Mesendoderm (in vitro differentiated cells): ENCODE measurements at regions not wholly inside any gene's neighbourhood (a gene's known extent, or its start where the extent isn't known, plus 50 kb on each side); places are given as distances from the start of the nearest gene placed in this dataset.
A peak's percentile ranks its signal among the peaks of the same experiment; 100 is the strongest.
"Not testable (repeated sequence)": the region's sequence is repeated elsewhere in the genome, so short reads cannot be mapped to it uniquely, and the experiment has no call there.

Experiments used
- DNase-seq: peaks from one replicate; pipeline ENCODE4 v3.0.0; 2013
- H2AK5ac ChIP-seq: 2 replicates; pipeline ENCODE4 v1.6.1; 2013; ENCODE audit warnings: low read length, inconsistent platforms
- H2BK120ac ChIP-seq: 2 replicates; pipeline ENCODE4 v1.6.1; 2013; ENCODE audit warnings: low read depth, mild to moderate bottlenecking, low read length, moderate library complexity, mixed read lengths
- H2BK15ac ChIP-seq: replicated peaks from 2 replicates; pipeline ENCODE4 v1.6.1; 2013; ENCODE audit warnings: low read depth, mild to moderate bottlenecking, moderate library complexity
- H2BK5ac ChIP-seq: 2 replicates; pipeline ENCODE4 v1.6.1; 2013; ENCODE audit warnings: low read length, inconsistent platforms
- H3K18ac ChIP-seq: 2 replicates; pipeline ENCODE4 v1.6.1; 2013; ENCODE audit warnings: mild to moderate bottlenecking, low read length, mixed read lengths
- H3K23ac ChIP-seq: one replicate; pipeline ENCODE4 v1.6.1; 2013; ENCODE audit warnings: low read length
- H3K27ac ChIP-seq: 2 replicates; pipeline ENCODE4 v1.5.1; 2013; ENCODE audit warnings: low read depth, mild to moderate bottlenecking, inconsistent platforms, low read length, moderate library complexity
- H3K27me3 ChIP-seq: 2 replicates; pipeline ENCODE4 v1.6.1; 2013; ENCODE audit warnings: low read length, control low read depth, mild to moderate bottlenecking, inconsistent platforms; ENCODE audit not compliant: insufficient read depth, poor library complexity
- H3K36me3 ChIP-seq: 2 replicates; pipeline ENCODE4 v1.6.1; 2013; ENCODE audit warnings: low read length, inconsistent platforms; ENCODE audit not compliant: control insufficient read depth, insufficient read depth
- H3K4ac ChIP-seq: one replicate; pipeline ENCODE4 v1.6.1; 2013; ENCODE audit warnings: low read depth, mild to moderate bottlenecking, low read length, moderate library complexity
- H3K4me1 ChIP-seq: 2 replicates; pipeline ENCODE4 v1.6.1; 2013; ENCODE audit warnings: low read depth, low read length, inconsistent platforms; ENCODE audit not compliant: control insufficient read depth
- H3K4me2 ChIP-seq: 2 replicates; pipeline ENCODE4 v1.6.1; 2013; ENCODE audit warnings: low read length
- H3K4me3 ChIP-seq: 2 replicates; pipeline ENCODE4 v1.5.1; 2013; ENCODE audit warnings: mild to moderate bottlenecking, low read length
- H3K56ac ChIP-seq: one replicate; pipeline ENCODE4 v1.6.1; 2013; ENCODE audit warnings: low read length
- H3K79me1 ChIP-seq: 2 replicates; pipeline ENCODE4 v1.6.1; 2013; ENCODE audit warnings: low read length, inconsistent platforms
- H3K79me2 ChIP-seq: 2 replicates; pipeline ENCODE4 v1.6.1; 2013; ENCODE audit warnings: mild to moderate bottlenecking, low read length; ENCODE audit not compliant: control insufficient read depth, insufficient read depth
- H3K9ac ChIP-seq: 2 replicates; pipeline ENCODE4 v1.6.1; 2013; ENCODE audit warnings: low read length, inconsistent platforms
- H4K5ac ChIP-seq: one replicate; pipeline ENCODE4 v1.6.1; 2013; ENCODE audit warnings: low read length
- H4K8ac ChIP-seq: one replicate; pipeline ENCODE4 v1.6.1; 2013; ENCODE audit warnings: low read depth, mild to moderate bottlenecking, control low read depth, low read length, moderate library complexity
- WGBS: extraction: QIAGEN DNeasy Blood & Tissue Kit; methylation state at CpG from one replicate; pipeline ENCODE4 v1.1.7; 2013; ENCODE audit warnings: low lambda C conversion rate, missing lambda C conversion rate; ENCODE audit not compliant: insufficient coverage; ENCODE audit errors: extremely low coverage; 5-methylcytosine and 5-hydroxymethylcytosine counted together

GRCh38 chr11:57904376-57904775 lies 119.3 kb upstream of the OR9Q1 start:
- Histone ChIP-seq H2BK120ac (no peak overlapping the region), H3K56ac (no peak overlapping the region), H3K79me2 (no peaks in the 10 kb centered on the region), H3K4me2 (no peak overlapping the region), H2BK5ac (peak overlapping the region; percentile 59), H4K5ac (no peak overlapping the region), H4K8ac (no peak overlapping the region), H3K27me3 (no peaks in the 10 kb centered on the region), H3K23ac (no peak overlapping the region), H3K4me1 (peaks cover 19% of the 10 kb centered on the region), H3K4me3 (no peak overlapping the region), H3K18ac (no peak overlapping the region), H3K4ac (no peak overlapping the region), H2BK15ac (no peak overlapping the region), H3K27ac (no peak overlapping the region), H2AK5ac (peak overlapping the region; percentile 65), H3K79me1 (no peaks in the 10 kb centered on the region), H3K36me3 (no peaks in the 10 kb centered on the region), H3K9ac (no peak overlapping the region)
- no peak for DNase-seq
- WGBS: no CpG with 5 or more reads among the region's 10 CpGs

DNA sequence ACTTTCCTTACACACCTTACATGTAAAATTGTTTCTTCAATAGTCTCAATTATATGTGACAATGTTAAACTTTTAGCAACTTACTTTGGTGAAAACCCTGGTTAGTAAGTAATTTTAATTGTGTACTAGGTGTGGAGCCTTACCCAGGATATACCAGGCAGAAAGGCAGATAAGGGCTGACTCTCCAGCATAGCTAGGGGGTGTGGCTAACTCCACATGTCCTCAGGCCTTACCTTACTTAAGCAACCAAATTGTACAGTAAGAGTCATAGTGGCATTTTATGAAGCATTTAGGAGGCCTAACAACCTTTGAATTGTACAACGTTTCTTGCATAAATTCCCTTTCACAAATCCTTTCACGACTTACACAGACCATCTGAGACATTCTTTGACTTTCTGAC lies 118.2 kb upstream of the OR9Q1 start:
- Histone ChIP-seq H3K79me2 (no peaks in the 10 kb centered on the region), H3K23ac (no peak overlapping the region), H3K4me1 (peaks cover 19% of the 10 kb centered on the region), H3K4me2 (no peak overlapping the region), H4K5ac (no peak overlapping the region), H3K4me3 (no peak overlapping the region), H3K27ac (no peak overlapping the region), H2BK5ac (no peak overlapping the region), H4K8ac (no peak overlapping the region), H2AK5ac (no peak overlapping the region), H2BK15ac (no peak overlapping the region), H3K9ac (no peak overlapping the region), H3K79me1 (no peaks in the 10 kb centered on the region), H3K27me3 (no peaks in the 10 kb centered on the region), H3K4ac (no peak overlapping the region), H3K56ac (no peak overlapping the region), H3K36me3 (no peaks in the 10 kb centered on the region), H2BK120ac (no peak overlapping the region), H3K18ac (no peak overlapping the region)
- no peak for DNase-seq
- WGBS: no CpG with 5 or more reads among the region's 2 CpGs

DNA sequence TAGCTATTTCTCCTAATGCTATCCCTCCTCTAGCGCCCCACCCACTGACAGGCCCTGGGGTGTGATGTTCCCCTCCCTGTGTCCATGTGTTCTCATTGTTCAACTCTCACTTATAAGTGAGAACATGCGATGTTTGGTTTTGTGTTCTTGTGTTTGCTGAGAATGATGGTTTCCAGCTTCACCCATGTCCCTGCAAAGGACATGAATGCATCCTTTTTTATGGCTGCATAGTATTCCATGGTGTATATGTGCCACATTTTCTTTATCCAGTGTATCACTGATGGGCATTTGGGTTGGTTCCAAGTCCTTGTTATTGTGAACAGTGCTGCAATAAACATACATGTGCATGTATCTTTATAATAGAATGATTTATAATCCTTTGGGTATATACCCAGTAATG lies 115.3 kb upstream of the OR9Q1 start:
- H3K4me1 ChIP-seq, H2BK120ac ChIP-seq, H4K5ac ChIP-seq, H3K36me3 ChIP-seq, H3K56ac ChIP-seq, H3K27ac ChIP-seq, H4K8ac ChIP-seq, H3K9ac ChIP-seq, H3K23ac ChIP-seq, DNase-seq, H3K79me1 ChIP-seq, H3K4ac ChIP-seq, H2BK15ac ChIP-seq, H3K79me2 ChIP-seq, H2BK5ac ChIP-seq, H3K18ac ChIP-seq, H3K27me3 ChIP-seq, H3K4me3 ChIP-seq, H2AK5ac ChIP-seq, H3K4me2 ChIP-seq: not testable (repeated sequence)
- no CpG with 5 or more reads among the region's 2 CpGs for WGBS

GRCh38 chr11:57911522-57911921 lies 112.2 kb upstream of the OR9Q1 start:
- H2AK5ac ChIP-seq, H3K4me1 ChIP-seq, H3K23ac ChIP-seq, H3K18ac ChIP-seq, H3K4me3 ChIP-seq, H3K9ac ChIP-seq, H3K79me1 ChIP-seq, H4K8ac ChIP-seq, H3K56ac ChIP-seq, H2BK5ac ChIP-seq, H3K36me3 ChIP-seq, H3K4me2 ChIP-seq, H3K27ac ChIP-seq, H2BK15ac ChIP-seq, H3K27me3 ChIP-seq, DNase-seq, H3K79me2 ChIP-seq, H4K5ac ChIP-seq, H2BK120ac ChIP-seq: not testable (repeated sequence)
- H3K4ac ChIP-seq: peak overlapping the region; percentile 16
- no CpG with 5 or more reads among the region's 4 CpGs for WGBS

DNA sequence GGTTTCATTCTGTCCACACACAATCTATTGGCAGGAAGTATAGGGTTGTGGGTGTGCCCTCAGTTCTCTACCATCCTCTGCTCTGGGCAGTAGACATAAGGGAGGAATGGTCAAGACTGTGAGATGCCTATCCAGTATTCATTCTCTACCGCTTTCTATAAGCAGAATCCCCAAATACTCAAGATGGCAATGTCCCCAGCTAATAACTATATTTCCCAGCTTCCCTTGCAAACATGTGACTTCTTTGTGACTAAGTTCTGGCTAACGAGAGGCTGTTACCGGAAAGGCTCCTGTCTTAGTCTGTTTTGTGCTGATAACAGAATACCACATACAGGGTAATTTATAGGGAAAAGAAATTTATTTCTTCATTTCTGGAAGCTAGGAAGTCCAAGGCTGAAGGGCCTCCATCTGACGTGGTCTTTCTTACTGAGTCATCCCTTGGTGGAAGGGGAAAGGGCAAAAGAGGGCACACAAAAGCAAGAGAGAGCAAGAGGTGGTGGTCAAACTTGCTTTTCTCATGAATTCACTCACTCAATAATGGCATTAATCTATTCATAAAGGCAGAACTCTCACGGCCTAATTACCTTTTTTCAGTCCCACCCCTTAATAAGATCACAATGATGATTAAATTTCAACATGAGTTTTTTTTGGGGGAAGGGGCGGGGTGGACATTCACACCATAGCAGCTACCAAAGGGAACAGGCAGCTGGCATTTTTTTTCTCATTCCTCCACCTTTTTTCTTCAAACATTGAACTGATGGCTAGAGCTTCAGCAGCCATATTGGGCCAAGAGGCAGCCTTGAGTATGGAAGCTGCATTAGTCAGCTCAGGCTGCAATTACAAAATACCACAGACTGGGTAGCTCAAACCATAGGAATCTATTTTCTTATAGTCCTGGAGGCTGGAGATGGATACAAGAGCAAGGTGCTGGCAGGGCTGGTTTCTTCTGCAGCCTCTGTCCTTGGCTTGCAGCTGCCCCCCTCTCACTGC lies 109.7 kb upstream of the OR9Q1 start:
- Histone ChIP-seq H3K18ac (no peak overlapping the region), H2AK5ac (no peak overlapping the region), H3K23ac (no peak overlapping the region), H3K36me3 (no peaks in the 10 kb centered on the region), H3K27ac (no peak overlapping the region), H3K4me1 (no peaks in the 10 kb centered on the region), H3K9ac (no peak overlapping the region), H3K79me2 (no peaks in the 10 kb centered on the region), H2BK15ac (no peak overlapping the region), H4K5ac (no peak overlapping the region), H3K56ac (no peak overlapping the region), H3K79me1 (no peaks in the 10 kb centered on the region), H2BK5ac (no peak overlapping the region), H3K4ac (no peak overlapping the region), H3K4me3 (no peak overlapping the region), H3K4me2 (no peak overlapping the region), H2BK120ac (no peak overlapping the region), H4K8ac (no peak overlapping the region), H3K27me3 (no peaks in the 10 kb centered on the region)
- DNase-seq: no peak
- WGBS: no CpG with 5 or more reads among the region's 6 CpGs
